Lung (tissue), 11 donors: ENCODE measurements at regions not wholly inside any gene's neighbourhood (a gene's known extent, or its start where the extent isn't known, plus 50 kb on each side); places are given as distances from the start of the nearest gene placed in this dataset.

Experiments
- ATAC-seq: fragments of 200-7000 bp; cut with Tn5 transposase; one replicate; pipeline ENCODE4 v1.9.1; 2020; ENCODE audit warnings: moderate number of reproducible peaks; ENCODE audit not compliant: insufficient read depth, low FRiP score
- DNase-seq, 3 donors: peaks; one replicate each; pipeline ENCODE4 v3.0.0-alpha.2; 2013 to 2017
- H3K27ac ChIP-seq, 2 donors: one replicate each; pipeline ENCODE4 v1.5.1; 2013; ENCODE audit warnings: mild to moderate bottlenecking in 2 of 2, moderate library complexity in 2 of 2, control low read depth in 1 of 2, inconsistent platforms in 1 of 2, low read depth in 1 of 2, low read length in 1 of 2
- H3K27me3 ChIP-seq, 3 donors: one replicate each; pipeline ENCODE4 v1.5.1; 2013; ENCODE audit warnings: low read length in 2 of 3; ENCODE audit not compliant: control insufficient read depth in 3 of 3, insufficient read depth in 3 of 3
- H3K36me3 ChIP-seq, 4 donors: one replicate each; pipeline ENCODE4 v1.5.1; 2013; ENCODE audit warnings: low read length in 4 of 4, mild to moderate bottlenecking in 1 of 4, moderate library complexity in 1 of 4; ENCODE audit not compliant: control insufficient read depth in 4 of 4, insufficient read depth in 4 of 4
- H3K4me1 ChIP-seq, 5 donors: one replicate each; pipeline ENCODE4 v1.5.1; 2013; ENCODE audit warnings: low read length in 5 of 5, mild to moderate bottlenecking in 2 of 5, moderate library complexity in 1 of 5; ENCODE audit not compliant: control insufficient read depth in 5 of 5, insufficient read depth in 5 of 5
- H3K4me3 ChIP-seq: one replicate; pipeline ENCODE4 v1.5.1; 2013; ENCODE audit warnings: mild to moderate bottlenecking, control low read depth, moderate library complexity
- H3K9ac ChIP-seq, 2 donors: one replicate each; pipeline ENCODE4 v1.5.1; 2013; ENCODE audit warnings: low read length in 2 of 2, control low read depth in 1 of 2; ENCODE audit not compliant: insufficient read depth in 1 of 2
- H3K9me3 ChIP-seq, 4 donors: one replicate each; pipeline ENCODE4 v1.5.1; 2013; ENCODE audit warnings: low read length in 3 of 4, mild to moderate bottlenecking in 1 of 4, moderate library complexity in 1 of 4; ENCODE audit not compliant: control insufficient read depth in 4 of 4, insufficient read depth in 3 of 4
- WGBS, 2 donors: extraction: QIAGEN DNeasy Blood & Tissue Kit; methylation state at CpG; one replicate each; pipeline ENCODE4 v1.1.7; 2013; 5-methylcytosine and 5-hydroxymethylcytosine counted together
- TF ChIP-seq, protein P1 (sequence below): IDR thresholded peaks from 2 replicates; pipeline ENCODE4 v1.5.1; 2012; ENCODE audit warnings: mild to moderate bottlenecking; ENCODE audit errors: control extremely low read depth, extremely low read depth
- donor health status: control.
- donor health status: control.
- donor health status: Bipolar disorder and iron deficiency.
- donor health status: healthy.
- donor health status: DM: yes; HTN: yes; CAD: no.

GRCh38 chr10:83943049-83943448 lies 196.3 kb upstream of the GHITM start:
- no peak overlapping the region for H3K27ac ChIP-seq
- H3K9me3 ChIP-seq = peaks cover 0 to 3% (median 0%) of the 10 kb centered on the region in 4 donors
- peaks cover 0 to 9% (median 0%) of the 10 kb centered on the region in 5 donors for H3K4me1 ChIP-seq
- no peaks in the 10 kb centered on the region for H3K27me3 ChIP-seq
- no peak for DNase-seq
- WGBS, 2 donors = 69 to 84% methylated on average over 5 of the region's 5 CpGs
- H3K4me3 ChIP-seq = no peak overlapping the region
- no peak for ATAC-seq
- TF ChIP-seq, protein P1, sequence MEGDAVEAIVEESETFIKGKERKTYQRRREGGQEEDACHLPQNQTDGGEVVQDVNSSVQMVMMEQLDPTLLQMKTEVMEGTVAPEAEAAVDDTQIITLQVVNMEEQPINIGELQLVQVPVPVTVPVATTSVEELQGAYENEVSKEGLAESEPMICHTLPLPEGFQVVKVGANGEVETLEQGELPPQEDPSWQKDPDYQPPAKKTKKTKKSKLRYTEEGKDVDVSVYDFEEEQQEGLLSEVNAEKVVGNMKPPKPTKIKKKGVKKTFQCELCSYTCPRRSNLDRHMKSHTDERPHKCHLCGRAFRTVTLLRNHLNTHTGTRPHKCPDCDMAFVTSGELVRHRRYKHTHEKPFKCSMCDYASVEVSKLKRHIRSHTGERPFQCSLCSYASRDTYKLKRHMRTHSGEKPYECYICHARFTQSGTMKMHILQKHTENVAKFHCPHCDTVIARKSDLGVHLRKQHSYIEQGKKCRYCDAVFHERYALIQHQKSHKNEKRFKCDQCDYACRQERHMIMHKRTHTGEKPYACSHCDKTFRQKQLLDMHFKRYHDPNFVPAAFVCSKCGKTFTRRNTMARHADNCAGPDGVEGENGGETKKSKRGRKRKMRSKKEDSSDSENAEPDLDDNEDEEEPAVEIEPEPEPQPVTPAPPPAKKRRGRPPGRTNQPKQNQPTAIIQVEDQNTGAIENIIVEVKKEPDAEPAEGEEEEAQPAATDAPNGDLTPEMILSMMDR = no peak
- no peaks in the 10 kb centered on the region for H3K36me3 ChIP-seq
- no peak overlapping the region for H3K9ac ChIP-seq

DNA sequence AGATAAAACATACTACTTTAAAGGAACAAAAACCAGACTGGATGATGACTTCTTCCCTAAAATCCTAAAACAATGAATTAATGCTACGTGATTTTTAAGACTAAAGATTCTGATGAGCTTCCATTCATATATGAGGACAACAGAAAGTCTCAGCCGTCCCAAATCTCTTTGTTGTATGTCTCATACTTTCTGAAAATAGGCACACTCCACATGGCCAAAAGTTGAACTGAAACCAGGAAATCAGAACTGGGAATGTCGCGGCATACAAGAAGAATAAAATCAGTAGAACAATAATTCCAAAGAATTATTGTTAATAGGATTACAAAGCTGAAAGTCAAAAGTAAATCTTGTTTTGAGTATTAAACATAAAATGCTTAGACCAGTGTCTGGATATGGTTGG lies 195.4 kb upstream of the GHITM start:
- Histone ChIP-seq H3K4me3 (no peak overlapping the region), H3K27ac (no peak overlapping the region), H3K36me3 (no peaks in the 10 kb centered on the region), H3K4me1 (no peaks in the 10 kb centered on the region), H3K27me3 (no peaks in the 10 kb centered on the region), H3K9ac (no peak overlapping the region), H3K9me3 (no peaks in the 10 kb centered on the region)
- whole genome bisulfite sequencing, 2 donors = 71 to 91% methylated on average over 4 of the region's 4 CpGs
- TF ChIP-seq, protein P1 = no peak
- DNase-seq (no peak), ATAC-seq (no peak)

DNA sequence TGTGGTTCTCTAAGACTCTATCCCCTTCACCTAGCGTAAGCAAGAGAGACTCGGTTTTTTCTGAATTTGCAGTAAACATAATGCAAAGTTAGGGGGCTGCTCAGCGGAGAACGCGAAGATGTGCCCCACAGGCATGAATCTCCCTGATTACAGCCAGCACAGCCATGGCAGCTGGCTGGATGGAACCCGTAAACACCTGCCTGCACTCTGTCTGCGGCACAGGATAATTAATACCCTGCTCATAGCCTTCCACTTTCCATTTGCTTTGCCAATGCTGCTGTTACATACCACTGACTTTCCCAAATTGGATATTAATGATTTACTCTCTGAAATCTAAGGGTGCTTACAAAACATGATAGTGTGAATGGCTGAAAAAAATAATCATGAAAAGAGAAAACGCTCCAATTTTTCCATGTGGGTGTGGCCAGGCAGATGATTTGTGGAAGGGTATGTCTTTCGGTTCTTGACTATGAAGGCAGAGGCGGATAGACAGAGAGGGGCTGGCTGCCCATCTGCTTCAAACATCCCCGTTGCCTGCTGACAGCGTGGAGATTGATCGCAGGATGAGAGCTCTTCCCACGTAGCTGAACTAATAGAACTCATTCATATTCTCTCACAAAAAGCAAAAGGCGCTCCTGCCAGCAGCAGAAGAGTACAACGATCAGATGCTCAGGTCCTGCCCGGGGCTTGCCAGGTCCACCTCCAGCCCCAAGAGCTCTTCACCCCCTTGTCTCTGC lies 193.2 kb upstream of the GHITM start:
- WGBS, 2 donors = 72 to 78% methylated on average over 17 of the region's 17 CpGs
- no peaks in the 10 kb centered on the region for H3K36me3 ChIP-seq
- H3K27ac ChIP-seq = no peak overlapping the region
- no peaks in the 10 kb centered on the region for H3K9me3 ChIP-seq
- H3K9ac ChIP-seq = no peak overlapping the region
- no peaks in the 10 kb centered on the region for H3K27me3 ChIP-seq
- H3K4me1 ChIP-seq = no peaks in the 10 kb centered on the region
- no peak overlapping the region for H3K4me3 ChIP-seq
- ATAC-seq (no peak), DNase-seq (no peak)
- TF ChIP-seq, protein P1 = no peak

DNA sequence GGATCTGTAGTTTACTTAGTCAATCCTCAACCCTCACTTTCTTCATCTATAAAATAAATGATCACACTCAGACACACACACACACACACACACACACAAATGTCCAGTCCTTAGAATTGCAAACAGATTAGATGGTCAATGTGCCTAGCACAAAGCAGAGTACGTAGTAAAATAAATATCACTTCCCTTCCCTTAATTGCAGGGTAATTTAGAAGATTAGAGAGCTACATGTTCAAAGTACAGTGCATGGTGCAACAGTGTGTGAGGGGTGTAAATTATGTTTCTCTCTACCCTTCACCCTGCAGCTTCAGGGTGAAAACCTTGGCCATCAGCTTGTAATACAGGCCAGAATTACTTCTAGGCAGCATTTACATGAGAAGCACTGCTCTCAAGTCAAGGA lies 187.0 kb upstream of the GHITM start:
- no peak overlapping the region for H3K9ac ChIP-seq
- H3K27ac ChIP-seq = no peak overlapping the region
- WGBS, 2 donors = 70 to 78% methylated on average over 1 of the region's 1 CpG
- H3K27me3 ChIP-seq = no peaks in the 10 kb centered on the region
- DNase-seq (no peak), ATAC-seq (no peak)
- no peaks in the 10 kb centered on the region for H3K36me3 ChIP-seq
- no peak overlapping the region for H3K4me3 ChIP-seq
- H3K4me1 ChIP-seq = no peaks in the 10 kb centered on the region
- TF ChIP-seq, protein P1 = no peak
- peaks cover 0 to 2% (median under 1%) of the 10 kb centered on the region in 4 donors for H3K9me3 ChIP-seq
